ENCODE measurements at regions not wholly inside any gene's neighbourhood (a gene's known extent, or its start where the extent isn't known, plus 50 kb on each side); places are given as distances from the start of the nearest gene placed in this dataset.
A peak's percentile ranks its signal among the peaks of the same experiment; 100 is the strongest.
"Not testable (repeated sequence)": the region's sequence is repeated elsewhere in the genome, so short reads cannot be mapped to it uniquely, and the experiment has no call there.

DNA sequence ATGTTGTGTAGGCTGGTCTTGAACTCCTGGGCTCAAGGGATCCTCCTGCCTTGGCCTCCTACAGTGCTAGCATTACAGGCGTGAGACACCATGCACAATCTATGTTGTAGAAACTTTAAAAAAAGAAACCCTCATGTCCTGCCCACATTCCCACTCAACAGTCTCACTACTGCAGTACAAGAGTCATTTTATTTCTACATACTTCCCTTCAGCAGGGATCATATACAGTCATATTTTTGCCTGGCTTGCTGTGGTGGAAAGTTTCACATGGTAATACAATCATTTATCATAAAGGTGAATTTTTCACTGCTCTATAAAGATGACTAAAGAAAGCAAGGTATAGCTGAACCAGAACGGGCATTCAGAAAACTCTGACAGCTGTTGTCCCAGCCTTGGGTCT is 53.8 kb upstream of the PIK3CB start:
- Mint-ChIP-seq H3K36me3 (peaks cover 0 to 3% of the 10 kb centered on the region in 2 donors), H3K9me3 (peaks cover 0 to 3% (median 0%) of the 10 kb centered on the region in 7 donors), H3K27ac (peak overlapping the region; percentile 88 to 98 (median 94)), H3K4me1 (peaks cover 47% of the 10 kb centered on the region), H3K27me3 (ENCODE audit: low read depth in 3 of 3) (peaks cover 0 to 2% (median 0%) of the 10 kb centered on the region in 3 donors), H3K4me3 (no peak overlapping the region)
- Histone ChIP-seq H3K9me3 (replicated peaks in 1 of 2; ENCODE audit: control insufficient read depth in 1 of 2, insufficient read depth in 1 of 2, low read length in 2 of 2) (no peaks in the 10 kb centered on the region), H3K27me3 (ENCODE audit: control insufficient read depth in 2 of 2, insufficient read depth in 2 of 2, low read length in 2 of 2) (no peaks in the 10 kb centered on the region), H3K79me2 (ENCODE audit: insufficient read depth, low read length) (no peaks in the 10 kb centered on the region), H3K36me3 (replicated peaks in 1 of 2; ENCODE audit: control insufficient read depth in 1 of 2, insufficient read depth in 2 of 2, low read length in 2 of 2) (no peaks in the 10 kb centered on the region), H3K27ac (ENCODE audit: low read depth in 1 of 2, low read length in 2 of 2) (peak overlapping the region; percentile 56 to 98), H3K4me3 (replicated peaks in 1 of 3; ENCODE audit: low read depth in 2 of 3, low read length in 3 of 3) (peak overlapping the region in 1 of 3 experiments; percentile 17), H2AFZ (ENCODE audit: insufficient read depth, low read depth, low read length, poor library complexity, severe bottlenecking) (peak overlapping the region; percentile 0), H3K4me1 (ENCODE audit: control insufficient read depth in 1 of 2, insufficient read depth in 2 of 2, low read length in 2 of 2) (peaks cover 51 to 52% of the 10 kb centered on the region in 2 donors), H3K4me2 (replicated peaks; ENCODE audit: extremely low read depth, low read length, poor library complexity, severe bottlenecking) (peak overlapping the region; percentile 13), H4K20me1 (ENCODE audit: insufficient read depth, low read length) (no peaks in the 10 kb centered on the region), H3K9ac (ENCODE audit: insufficient read depth, low read length, poor library complexity, severe bottlenecking) (no peak overlapping the region)
- WGBS (ENCODE audit: insufficient coverage): 20% methylated on average over 1 of the region's 2 CpGs
- TF ChIP-seq, protein P1, sequence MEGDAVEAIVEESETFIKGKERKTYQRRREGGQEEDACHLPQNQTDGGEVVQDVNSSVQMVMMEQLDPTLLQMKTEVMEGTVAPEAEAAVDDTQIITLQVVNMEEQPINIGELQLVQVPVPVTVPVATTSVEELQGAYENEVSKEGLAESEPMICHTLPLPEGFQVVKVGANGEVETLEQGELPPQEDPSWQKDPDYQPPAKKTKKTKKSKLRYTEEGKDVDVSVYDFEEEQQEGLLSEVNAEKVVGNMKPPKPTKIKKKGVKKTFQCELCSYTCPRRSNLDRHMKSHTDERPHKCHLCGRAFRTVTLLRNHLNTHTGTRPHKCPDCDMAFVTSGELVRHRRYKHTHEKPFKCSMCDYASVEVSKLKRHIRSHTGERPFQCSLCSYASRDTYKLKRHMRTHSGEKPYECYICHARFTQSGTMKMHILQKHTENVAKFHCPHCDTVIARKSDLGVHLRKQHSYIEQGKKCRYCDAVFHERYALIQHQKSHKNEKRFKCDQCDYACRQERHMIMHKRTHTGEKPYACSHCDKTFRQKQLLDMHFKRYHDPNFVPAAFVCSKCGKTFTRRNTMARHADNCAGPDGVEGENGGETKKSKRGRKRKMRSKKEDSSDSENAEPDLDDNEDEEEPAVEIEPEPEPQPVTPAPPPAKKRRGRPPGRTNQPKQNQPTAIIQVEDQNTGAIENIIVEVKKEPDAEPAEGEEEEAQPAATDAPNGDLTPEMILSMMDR (IDR thresholded peaks at IDR 0.05): no peak
- DNase-seq: peak; percentile 25 to 56 (median 30)
- intact Hi-C loops (cut with micrococcal nuclease): loop anchor here in 1 of 2 donors (2.0 to 5.0 kb wide), 2 partner anchors 26 to 41 kb away; no protein-coding TSS in a partner anchor

DNA sequence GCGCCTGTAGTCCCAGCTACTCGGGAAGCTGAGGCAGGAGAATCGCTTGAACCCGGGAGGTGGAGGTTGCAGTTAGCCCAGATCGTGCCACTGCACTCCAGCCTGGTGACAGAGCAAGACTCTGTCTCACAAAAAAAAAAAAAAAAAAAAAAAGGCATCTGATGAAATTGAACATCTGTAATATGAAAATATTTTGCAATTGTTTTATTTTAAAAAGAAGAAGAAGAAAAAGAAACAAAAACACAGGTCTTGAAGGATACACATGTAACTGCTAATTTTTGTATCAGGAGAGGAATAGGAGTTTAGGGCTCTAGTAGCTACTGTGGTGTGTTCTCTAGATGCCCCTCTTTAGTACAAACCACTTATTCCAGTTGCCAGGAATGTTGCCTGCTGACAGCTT is 51.4 kb upstream of the PIK3CB start:
- WGBS (ENCODE audit: insufficient coverage): 100% methylated on average over 2 of the region's 5 CpGs
- not testable (repeated sequence) for H3K4me3 Mint-ChIP-seq; H3K9me3 ChIP-seq (replicated peaks in 1 of 2; ENCODE audit: control insufficient read depth in 1 of 2, insufficient read depth in 1 of 2, low read length in 2 of 2); H3K9ac ChIP-seq (ENCODE audit: insufficient read depth, low read length, poor library complexity, severe bottlenecking); H3K9me3 Mint-ChIP-seq; H3K27ac Mint-ChIP-seq; H2AFZ ChIP-seq (ENCODE audit: insufficient read depth, low read depth, low read length, poor library complexity, severe bottlenecking); H3K27ac ChIP-seq (ENCODE audit: low read depth in 1 of 2, low read length in 2 of 2); H4K20me1 ChIP-seq (ENCODE audit: insufficient read depth, low read length); H3K4me3 ChIP-seq (replicated peaks in 1 of 3; ENCODE audit: low read depth in 2 of 3, low read length in 3 of 3); H3K36me3 ChIP-seq (replicated peaks in 1 of 2; ENCODE audit: control insufficient read depth in 1 of 2, insufficient read depth in 2 of 2, low read length in 2 of 2); H3K27me3 Mint-ChIP-seq (ENCODE audit: low read depth in 3 of 3); H3K79me2 ChIP-seq (ENCODE audit: insufficient read depth, low read length); H3K27me3 ChIP-seq (ENCODE audit: control insufficient read depth in 2 of 2, insufficient read depth in 2 of 2, low read length in 2 of 2); H3K4me2 ChIP-seq (replicated peaks; ENCODE audit: extremely low read depth, low read length, poor library complexity, severe bottlenecking); DNase-seq; H3K36me3 Mint-ChIP-seq
- peaks cover 40% of the 10 kb centered on the region for H3K4me1 Mint-ChIP-seq
- intact Hi-C loops (cut with micrococcal nuclease): loop anchor here in 1 of 2 donors (5.0 kb wide), 1 partner anchor 39 kb away; no protein-coding TSS in a partner anchor
- peaks cover 40 to 42% of the 10 kb centered on the region in 2 donors for H3K4me1 ChIP-seq (ENCODE audit: control insufficient read depth in 1 of 2, insufficient read depth in 2 of 2, low read length in 2 of 2)
